Naive thymus-derived CD4-positive, alpha-beta T cell (primary cell): ENCODE measurements at regions not wholly inside any gene's neighbourhood (a gene's known extent, or its start where the extent isn't known, plus 50 kb on each side); places are given as distances from the start of the nearest gene placed in this dataset.

Experiments used
- ATAC-seq: fragments of 150-1000 bp; cut with Tn5 transposase; 2 replicates; pipeline ENCODE4 v1.10.0; 2021; ENCODE audit warnings: mild to moderate bottlenecking, moderate library complexity
- CTCF ChIA-PET: fragments of 350-600 bp; sonication (Branson Sonifier 250); formaldehyde crosslinking; loops from one replicate; lab custom pipeline; 2021; ENCODE audit warnings: antibody characterized with exemption; lab: Charles Lee
- POLR2A ChIA-PET: fragments of 350-600 bp; sonication (Branson Sonifier 250); formaldehyde crosslinking; loops from one replicate; lab custom pipeline; 2021; ENCODE audit warnings: antibody characterized with exemption, inconsistent platforms; lab: Charles Lee
- DNase-seq, 9 donors: peaks; one replicate each; pipeline versions ENCODE4 v3.0.0 to v3.0.0-alpha.2; 2020 to 2022; ENCODE audit warnings: mixed read lengths in 1 of 9
- H3K27ac ChIP-seq: one replicate; pipeline ENCODE4 v1.7.0; 2013; ENCODE audit warnings: mild to moderate bottlenecking, low read depth, low read length, moderate library complexity
- H3K27me3 ChIP-seq, 2 donors: one replicate each; pipeline ENCODE4 v1.7.0; 2013; ENCODE audit warnings: low read length in 2 of 2, mild to moderate bottlenecking in 2 of 2, moderate library complexity in 2 of 2; ENCODE audit not compliant: control insufficient read depth in 2 of 2, insufficient read depth in 2 of 2
- H3K36me3 ChIP-seq, 3 experiments: 1 replicate in 2 of 3; 2 replicates in 1 of 3; pipeline ENCODE4 v1.7.0; 2013; ENCODE audit warnings: low read length in 3 of 3, mild to moderate bottlenecking in 3 of 3, moderate library complexity in 1 of 3; ENCODE audit not compliant: insufficient read depth in 3 of 3, control insufficient read depth in 2 of 3
- H3K4me1 ChIP-seq, 2 donors: one replicate each; pipeline ENCODE4 v1.7.0; 2013; ENCODE audit warnings: low read length in 2 of 2, mild to moderate bottlenecking in 2 of 2, moderate library complexity in 1 of 2; ENCODE audit not compliant: control insufficient read depth in 2 of 2, insufficient read depth in 2 of 2
- H3K4me3 ChIP-seq: 2 replicates; pipeline ENCODE4 v1.7.0; 2013; ENCODE audit warnings: mild to moderate bottlenecking, low read length
- H3K9me3 ChIP-seq, 3 experiments: 1 replicate in 2 of 3; 2 replicates in 1 of 3; pipeline ENCODE4 v1.7.0; 2013; ENCODE audit warnings: low read length in 3 of 3; ENCODE audit not compliant: control insufficient read depth in 2 of 3
- H3K27ac Mint-ChIP-seq, 9 donors: one replicate each; pipeline ENCODE4 v1.8.0; 2020 to 2022; ENCODE audit warnings: mixed read lengths in 9 of 9, mild to moderate bottlenecking in 8 of 9, moderate library complexity in 5 of 9, inconsistent platforms in 2 of 9
- H3K27me3 Mint-ChIP-seq, 5 donors: one replicate each; pipeline ENCODE4 v1.8.0; 2021 to 2022; ENCODE audit warnings: mixed read lengths in 5 of 5, mild to moderate bottlenecking in 1 of 5
- H3K36me3 Mint-ChIP-seq, 5 donors: one replicate each; pipeline ENCODE4 v1.8.0; 2020 to 2022; ENCODE audit warnings: mixed read lengths in 5 of 5, mild to moderate bottlenecking in 3 of 5, inconsistent platforms in 1 of 5
- H3K4me1 Mint-ChIP-seq, 7 donors: one replicate each; pipeline ENCODE4 v1.8.0; 2020 to 2022; ENCODE audit warnings: mixed read lengths in 7 of 7, mild to moderate bottlenecking in 3 of 7, inconsistent platforms in 1 of 7
- H3K4me3 Mint-ChIP-seq, 10 donors: one replicate each; pipeline ENCODE4 v1.8.0; 2020 to 2022; ENCODE audit warnings: mild to moderate bottlenecking in 10 of 10, mixed read lengths in 10 of 10, moderate library complexity in 6 of 10, inconsistent platforms in 2 of 10
- H3K9me3 Mint-ChIP-seq, 11 donors: one replicate each; pipeline ENCODE4 v1.8.0; 2020 to 2022; ENCODE audit warnings: mixed read lengths in 11 of 11, mild to moderate bottlenecking in 4 of 11, inconsistent platforms in 1 of 11, moderate library complexity in 1 of 11
- intact Hi-C, 2 donors: fragments of 100-400 bp; cut with micrococcal nuclease; formaldehyde crosslinking; loops; one replicate each; pipeline ENCODE4 v1.15.1; 2023

GRCh38 chr6:169109411-169110220 is 144.0 kb downstream of the THBS2 start:
- Mint-ChIP-seq H3K27ac (no peak overlapping the region), H3K36me3 (peaks cover 0 to 4% (median 0%) of the 10 kb centered on the region in 5 donors), H3K4me3 (no peak overlapping the region), H3K4me1 (peaks cover 0 to 3% (median 0%) of the 10 kb centered on the region in 7 donors), H3K9me3 (peaks cover 0 to 9% (median 3%) of the 10 kb centered on the region in 11 donors), H3K27me3 (peaks cover 4 to 27% (median 8%) of the 10 kb centered on the region in 5 donors)
- Histone ChIP-seq H3K9me3 (no peaks in the 10 kb centered on the region), H3K36me3 (no peaks in the 10 kb centered on the region), H3K27ac (no peak overlapping the region), H3K4me3 (no peak overlapping the region), H3K27me3 (no peaks in the 10 kb centered on the region), H3K4me1 (no peaks in the 10 kb centered on the region)
- no peak for ATAC-seq
- intact Hi-C loops, result no loop called here
- CTCF ChIA-PET, result no interaction called here
- POLR2A ChIA-PET, result no interaction called here
- DNase-seq, result no peak

GRCh38 chr6:169108753-169109152 is 144.9 kb downstream of the THBS2 start:
- ATAC-seq (no peak), DNase-seq (no peak)
- H3K36me3 Mint-ChIP-seq, result peaks cover 0 to 4% (median 0%) of the 10 kb centered on the region in 5 donors
- Histone ChIP-seq H3K36me3 (no peaks in the 10 kb centered on the region), H3K27ac (no peak overlapping the region), H3K4me1 (no peaks in the 10 kb centered on the region), H3K9me3 (no peaks in the 10 kb centered on the region), H3K27me3 (no peaks in the 10 kb centered on the region), H3K4me3 (no peak overlapping the region)
- peaks cover 0 to 3% (median 0%) of the 10 kb centered on the region in 7 donors for H3K4me1 Mint-ChIP-seq
- H3K27ac Mint-ChIP-seq, result no peak overlapping the region
- POLR2A ChIA-PET, result no interaction called here
- peaks cover 4 to 27% (median 8%) of the 10 kb centered on the region in 5 donors for H3K27me3 Mint-ChIP-seq
- peaks cover 0 to 9% (median 5%) of the 10 kb centered on the region in 11 donors for H3K9me3 Mint-ChIP-seq
- CTCF ChIA-PET, result no interaction called here
- H3K4me3 Mint-ChIP-seq, result no peak overlapping the region
- intact Hi-C loops, result no loop called here

- ATAC-seq (no peak), DNase-seq (no peak)
- intact Hi-C loops, result no loop called here
- H3K27me3 Mint-ChIP-seq, result peaks cover 4 to 21% (median 12%) of the 10 kb centered on the region in 5 donors
- H3K9me3 Mint-ChIP-seq, result peaks cover 0 to 9% (median 5%) of the 10 kb centered on the region in 11 donors
- no peaks in the 10 kb centered on the region for H3K4me1 Mint-ChIP-seq
- Histone ChIP-seq H3K27ac (no peak overlapping the region), H3K36me3 (no peaks in the 10 kb centered on the region), H3K4me1 (no peaks in the 10 kb centered on the region), H3K4me3 (no peak overlapping the region), H3K9me3 (no peaks in the 10 kb centered on the region), H3K27me3 (no peaks in the 10 kb centered on the region)
- ChIA-PET POLR2A (no interaction called here), CTCF (interaction anchor here (0.6 kb wide), 1 partner anchor 149 kb away, joined by 3 read pairs; no protein-coding TSS in a partner anchor)
- H3K36me3 Mint-ChIP-seq, result peaks cover 0 to 4% (median 0%) of the 10 kb centered on the region in 5 donors
- H3K4me3 Mint-ChIP-seq, result no peak overlapping the region
- no peak overlapping the region for H3K27ac Mint-ChIP-seq
Measured at GRCh38 chr6:169106176-169106575, 147.5 kb downstream of the THBS2 start.

GRCh38 chr6:169101981-169102380 is 151.7 kb downstream of the THBS2 start:
- intact Hi-C loops, result no loop called here
- CTCF ChIA-PET, result no interaction called here
- H3K27ac ChIP-seq, result no peak overlapping the region
- Mint-ChIP-seq H3K4me1 (no peaks in the 10 kb centered on the region), H3K9me3 (peaks cover 0 to 7% (median 0%) of the 10 kb centered on the region in 11 donors), H3K27ac (no peak overlapping the region), H3K27me3 (peaks cover 2 to 37% (median 31%) of the 10 kb centered on the region in 5 donors), H3K4me3 (no peak overlapping the region), H3K36me3 (no peaks in the 10 kb centered on the region)
- POLR2A ChIA-PET, result no interaction called here
- H3K27me3 ChIP-seq, result no peaks in the 10 kb centered on the region
- H3K9me3 ChIP-seq, result no peaks in the 10 kb centered on the region
- H3K4me1 ChIP-seq, result no peaks in the 10 kb centered on the region
- no peaks in the 10 kb centered on the region for H3K36me3 ChIP-seq
- H3K4me3 ChIP-seq, result no peak overlapping the region
- ATAC-seq (no peak), DNase-seq (no peak)

- H3K4me3 ChIP-seq, result no peak overlapping the region
- DNase-seq (no peak), ATAC-seq (no peak)
- POLR2A ChIA-PET, result no interaction called here
- Mint-ChIP-seq H3K36me3 (no peaks in the 10 kb centered on the region), H3K4me3 (no peak overlapping the region), H3K27me3 (peaks cover 0 to 36% (median 28%) of the 10 kb centered on the region in 5 donors), H3K9me3 (peaks cover 0 to 5% (median 0%) of the 10 kb centered on the region in 11 donors), H3K27ac (no peak overlapping the region), H3K4me1 (no peaks in the 10 kb centered on the region)
- no peaks in the 10 kb centered on the region for H3K36me3 ChIP-seq
- H3K27me3 ChIP-seq, result no peaks in the 10 kb centered on the region
- H3K4me1 ChIP-seq, result no peaks in the 10 kb centered on the region
- CTCF ChIA-PET, result no interaction called here
- intact Hi-C loops, result no loop called here
- no peak overlapping the region for H3K27ac ChIP-seq
- no peaks in the 10 kb centered on the region for H3K9me3 ChIP-seq
Measured at GRCh38 chr6:169101036-169101805, 152.4 kb downstream of the THBS2 start.

- intact Hi-C loops, result no loop called here
- ChIA-PET CTCF (no interaction called here), POLR2A (no interaction called here)
- no peak overlapping the region for H3K4me3 ChIP-seq
- no peak overlapping the region for H3K4me3 Mint-ChIP-seq
- H3K36me3 ChIP-seq, result no peaks in the 10 kb centered on the region
- no peaks in the 10 kb centered on the region for H3K4me1 Mint-ChIP-seq
- H3K9me3 Mint-ChIP-seq, result peaks cover 0 to 5% (median 0%) of the 10 kb centered on the region in 11 donors
- H3K4me1 ChIP-seq, result no peaks in the 10 kb centered on the region
- ATAC-seq (no peak), DNase-seq (no peak)
- no peak overlapping the region for H3K27ac Mint-ChIP-seq
- no peaks in the 10 kb centered on the region for H3K36me3 Mint-ChIP-seq
- no peak overlapping the region for H3K27ac ChIP-seq
- no peaks in the 10 kb centered on the region for H3K9me3 ChIP-seq
- H3K27me3 ChIP-seq, result no peaks in the 10 kb centered on the region
- H3K27me3 Mint-ChIP-seq, result peaks cover 0 to 46% (median 28%) of the 10 kb centered on the region in 5 donors
Measured at GRCh38 chr6:169099411-169100202, 154.0 kb downstream of the THBS2 start.
